ENCODE measurements at regions not wholly inside any gene's neighbourhood (a gene's known extent, or its start where the extent isn't known, plus 50 kb on each side); places are given as distances from the start of the nearest gene placed in this dataset.

GRCh38 chr6:15722731-15723130, 59.9 kb upstream of the DTNBP1 start:
- TF ChIP-seq CTCF (IDR thresholded peaks at IDR 0.05; ENCODE audit: low read depth, low read length, poor library complexity, severe bottlenecking) = no peak
- TF ChIP-seq EZH2phosphoT487 (IDR thresholded peaks at IDR 0.05; ENCODE audit: borderline replicate concordance, low read length) = no peak

All from DOHH2 (cell line).